ENCODE measurements at regions not wholly inside any gene's neighbourhood (a gene's known extent, or its start where the extent isn't known, plus 50 kb on each side); places are given as distances from the start of the nearest gene placed in this dataset.

DNA sequence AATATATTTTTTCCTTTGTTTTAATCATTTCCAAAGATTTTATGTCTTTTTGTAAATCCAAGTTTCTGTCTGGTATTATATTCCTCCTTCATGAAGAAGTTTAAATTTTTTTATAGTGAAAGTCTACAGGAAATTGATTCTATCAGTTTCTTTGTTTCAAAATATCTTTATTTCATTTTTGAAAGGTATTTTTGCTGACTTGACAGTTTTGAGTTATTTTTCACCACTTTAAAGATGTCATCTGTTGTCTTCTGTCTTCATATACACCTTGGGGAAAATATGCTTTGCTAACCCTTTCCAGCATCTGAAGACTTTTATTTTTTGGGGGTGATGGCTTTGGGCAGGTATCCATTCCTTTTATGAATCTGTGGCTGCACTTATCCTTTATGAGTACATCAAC, 164.4 kb upstream of the EPHA5 start:
- TF ChIP-seq, protein P1, sequence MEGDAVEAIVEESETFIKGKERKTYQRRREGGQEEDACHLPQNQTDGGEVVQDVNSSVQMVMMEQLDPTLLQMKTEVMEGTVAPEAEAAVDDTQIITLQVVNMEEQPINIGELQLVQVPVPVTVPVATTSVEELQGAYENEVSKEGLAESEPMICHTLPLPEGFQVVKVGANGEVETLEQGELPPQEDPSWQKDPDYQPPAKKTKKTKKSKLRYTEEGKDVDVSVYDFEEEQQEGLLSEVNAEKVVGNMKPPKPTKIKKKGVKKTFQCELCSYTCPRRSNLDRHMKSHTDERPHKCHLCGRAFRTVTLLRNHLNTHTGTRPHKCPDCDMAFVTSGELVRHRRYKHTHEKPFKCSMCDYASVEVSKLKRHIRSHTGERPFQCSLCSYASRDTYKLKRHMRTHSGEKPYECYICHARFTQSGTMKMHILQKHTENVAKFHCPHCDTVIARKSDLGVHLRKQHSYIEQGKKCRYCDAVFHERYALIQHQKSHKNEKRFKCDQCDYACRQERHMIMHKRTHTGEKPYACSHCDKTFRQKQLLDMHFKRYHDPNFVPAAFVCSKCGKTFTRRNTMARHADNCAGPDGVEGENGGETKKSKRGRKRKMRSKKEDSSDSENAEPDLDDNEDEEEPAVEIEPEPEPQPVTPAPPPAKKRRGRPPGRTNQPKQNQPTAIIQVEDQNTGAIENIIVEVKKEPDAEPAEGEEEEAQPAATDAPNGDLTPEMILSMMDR (IDR thresholded peaks at IDR 0.05): no peak
- TF ChIP-seq POLR2A (IDR thresholded peaks at IDR 0.05): no peak
